Mucosa of descending colon (tissue), 3 donors: ENCODE measurements at regions not wholly inside any gene's neighbourhood (a gene's known extent, or its start where the extent isn't known, plus 50 kb on each side); places are given as distances from the start of the nearest gene placed in this dataset.

Experiments used
- ATAC-seq: fragments of 200-7000 bp; cut with Tn5 transposase; one replicate; pipeline ENCODE4 v1.9.1; 2020; ENCODE audit warnings: mild to moderate bottlenecking, moderate library complexity
- DNase-seq, 3 donors: peaks; one replicate each; pipeline ENCODE4 v3.0.0-alpha.2; 2020
- H3K36me3 ChIP-seq: fragments of 200-600 bp; one replicate; pipeline ENCODE4 v1.8.0; 2021; ENCODE audit warnings: low read depth, mild to moderate bottlenecking
- H3K4me1 ChIP-seq: fragments of 200-600 bp; one replicate; pipeline ENCODE4 v1.8.0; 2021; ENCODE audit warnings: low read depth, mild to moderate bottlenecking
- H3K4me3 ChIP-seq: fragments of 200-600 bp; one replicate; pipeline ENCODE4 v1.8.0; 2021; ENCODE audit warnings: mild to moderate bottlenecking
- H3K9me3 ChIP-seq: fragments of 200-600 bp; one replicate; pipeline ENCODE4 v1.8.0; 2021; ENCODE audit warnings: mild to moderate bottlenecking
- CTCF ChIP-seq: fragments of 200-600 bp; IDR thresholded peaks from one replicate; pipeline ENCODE4 v1.8.0; 2022; ENCODE audit warnings: antibody characterized with exemption, mild to moderate bottlenecking
- intact Hi-C, 2 donors: fragments of 100-400 bp; cut with DNase I in 1 of 2; cut with micrococcal nuclease in 1 of 2; formaldehyde crosslinking; loops; one replicate each; pipeline versions ENCODE4 v1.11.0 to v1.11.1; 2022; cut with DNase I, micrococcal nuclease
- donor health status: DM: no; HTN: no; CAD: no; lungs with moderate emphysema.
- donor health status: DM: no; HTN: no; CAD: no.
- donor health status: DM: no; HTN: yes; CAD: no.

GRCh38 chr7:131124001-131124629, 203.6 kb upstream of the MKLN1 start:
- Histone ChIP-seq H3K4me1 (no peaks in the 10 kb centered on the region), H3K4me3 (no peak overlapping the region), H3K9me3 (no peaks in the 10 kb centered on the region), H3K36me3 (no peaks in the 10 kb centered on the region)
- peak in 1 of 3 donors; percentile 19 for DNase-seq
- intact Hi-C loops, result no loop called here
- no peak for TF ChIP-seq CTCF
- ATAC-seq, result peak; percentile 76

GRCh38 chr7:131124867-131125266, 202.8 kb upstream of the MKLN1 start:
- intact Hi-C loops, result no loop called here
- Histone ChIP-seq H3K4me3 (no peak overlapping the region), H3K9me3 (no peaks in the 10 kb centered on the region), H3K36me3 (no peaks in the 10 kb centered on the region), H3K4me1 (no peaks in the 10 kb centered on the region)
- ATAC-seq (no peak), DNase-seq (no peak)
- TF ChIP-seq CTCF, result no peak

GRCh38 chr7:131130324-131130723, 197.4 kb upstream of the MKLN1 start:
- intact Hi-C loops, result no loop called here
- no peak for DNase-seq
- Histone ChIP-seq H3K36me3 (no peaks in the 10 kb centered on the region), H3K4me3 (no peak overlapping the region), H3K9me3 (no peaks in the 10 kb centered on the region), H3K4me1 (no peaks in the 10 kb centered on the region)
- ATAC-seq, result no peak
- TF ChIP-seq CTCF, result no peak

DNA sequence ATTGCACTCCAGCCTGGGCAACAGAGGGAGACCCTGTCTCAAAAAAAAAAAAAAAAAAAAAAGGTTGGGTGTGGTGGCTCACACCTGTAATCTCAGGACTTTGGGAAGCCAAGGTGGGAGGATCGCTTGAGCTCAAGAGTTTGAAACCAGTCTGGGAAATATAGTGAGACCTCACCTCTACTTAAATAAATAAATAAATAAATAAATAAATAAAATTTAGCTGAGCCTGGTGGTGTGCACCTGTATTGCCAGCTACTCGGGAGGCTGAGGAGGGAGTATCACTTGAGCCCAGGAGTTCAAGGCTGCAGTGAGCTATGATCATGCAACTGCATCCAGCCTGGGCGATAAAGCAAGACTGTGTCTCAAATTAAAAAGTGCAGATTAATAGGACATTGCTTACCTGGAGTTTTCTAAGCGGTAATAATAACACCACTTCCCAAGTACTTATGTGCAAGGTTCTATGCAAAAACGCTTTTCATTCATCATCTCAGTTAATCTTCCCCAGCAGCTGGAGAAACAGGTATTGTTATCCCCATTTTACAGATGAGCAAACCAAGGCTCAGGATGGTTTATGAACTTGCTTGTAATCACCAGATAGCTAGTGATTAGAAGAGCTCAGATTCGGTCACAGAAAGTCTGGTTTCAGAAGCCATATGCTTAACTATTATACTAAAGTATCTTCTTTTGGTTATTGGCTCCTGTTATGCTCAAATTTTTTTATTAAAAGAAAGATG, 196.5 kb upstream of the MKLN1 start:
- Histone ChIP-seq H3K4me3 (no peak overlapping the region), H3K9me3 (no peaks in the 10 kb centered on the region), H3K36me3 (no peaks in the 10 kb centered on the region), H3K4me1 (no peaks in the 10 kb centered on the region)
- DNase-seq (no peak), ATAC-seq (no peak)
- intact Hi-C loops, result no loop called here
- no peak for TF ChIP-seq CTCF

DNA sequence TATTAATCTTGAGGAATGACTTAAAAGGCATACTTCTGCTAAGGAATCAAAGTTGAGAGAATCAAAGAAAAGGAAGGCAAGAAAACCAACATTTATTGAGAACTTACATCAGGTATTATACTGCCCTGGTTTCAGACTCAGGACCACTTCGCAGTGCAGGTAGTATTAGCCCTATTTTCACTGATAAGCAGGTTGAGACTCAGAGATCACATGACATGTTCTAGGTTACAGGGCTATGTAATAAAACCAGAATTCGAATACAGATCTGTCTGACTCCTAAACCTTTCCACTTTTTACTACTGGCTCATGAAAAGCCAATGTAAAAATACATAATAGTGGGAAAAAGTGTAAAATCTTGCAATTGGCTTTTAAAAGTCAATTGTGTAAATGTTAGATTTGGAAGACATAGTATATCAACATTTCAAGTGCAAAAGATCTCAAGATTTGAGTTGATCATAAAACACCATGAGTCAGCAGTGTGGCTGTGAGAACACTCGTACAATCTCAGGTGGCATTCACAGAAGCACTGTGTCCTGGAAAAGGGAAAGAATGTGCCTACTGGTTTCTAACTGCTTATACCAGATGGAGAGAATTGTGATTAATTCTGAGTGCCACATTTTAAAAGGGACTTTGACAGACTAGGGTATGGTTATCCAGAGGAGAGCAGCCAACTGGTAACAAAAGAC, 195.8 kb upstream of the MKLN1 start:
- Histone ChIP-seq H3K9me3 (no peaks in the 10 kb centered on the region), H3K4me1 (no peaks in the 10 kb centered on the region), H3K36me3 (no peaks in the 10 kb centered on the region), H3K4me3 (no peak overlapping the region)
- no peak for TF ChIP-seq CTCF
- ATAC-seq (no peak), DNase-seq (no peak)
- intact Hi-C loops, result no loop called here
